ENCODE measurements at regions not wholly inside any gene's neighbourhood (a gene's known extent, or its start where the extent isn't known, plus 50 kb on each side); places are given as distances from the start of the nearest gene placed in this dataset.

GRCh38 chr18:24763765-24764513 lies 303.5 kb downstream of the HRH4 start:
- Histone ChIP-seq H3K27ac (ENCODE audit: low read depth, low read length) (no peak overlapping the region), H3K9me3 (ENCODE audit: control insufficient read depth, insufficient read depth, low read length) (0 out of 2 replicates have a peak, but pooled peaks cover 4% of the 10 kb centered on the region), H3K36me3 (ENCODE audit: control insufficient read depth, insufficient read depth, low read length) (no peaks in the 10 kb centered on the region), H3K4me3 (ENCODE audit: low read depth, low read length) (no peak overlapping the region), H3K9ac (ENCODE audit: low read depth, low read length) (no peak overlapping the region), H3K4me1 (ENCODE audit: control insufficient read depth, insufficient read depth, low read length) (no peaks in the 10 kb centered on the region), H3K27me3 (ENCODE audit: control insufficient read depth, insufficient read depth, low read length) (no peaks in the 10 kb centered on the region)

- H3K9me3 ChIP-seq (ENCODE audit: control insufficient read depth, insufficient read depth, low read length), result 0 out of 2 replicates have a peak, but pooled peaks cover 4% of the 10 kb centered on the region
- no peak overlapping the region for H3K4me3 ChIP-seq (ENCODE audit: low read depth, low read length)
- H3K27ac ChIP-seq (ENCODE audit: low read depth, low read length), result no peak overlapping the region
These were observed 304.3 kb downstream of the HRH4 start for GRCh38 chr18:24764766-24765165.

GRCh38 chr18:24766376-24766775 lies 305.9 kb downstream of the HRH4 start:
- Histone ChIP-seq H3K4me3 (ENCODE audit: low read depth, low read length) (no peak overlapping the region), H3K27ac (ENCODE audit: low read depth, low read length) (no peak overlapping the region), H3K27me3 (ENCODE audit: control insufficient read depth, insufficient read depth, low read length) (no peaks in the 10 kb centered on the region), H3K36me3 (ENCODE audit: control insufficient read depth, insufficient read depth, low read length) (no peaks in the 10 kb centered on the region), H3K9me3 (ENCODE audit: control insufficient read depth, insufficient read depth, low read length) (0 out of 2 replicates have a peak, but pooled peaks cover 4% of the 10 kb centered on the region), H3K4me1 (ENCODE audit: control insufficient read depth, insufficient read depth, low read length) (no peaks in the 10 kb centered on the region), H3K9ac (ENCODE audit: low read depth, low read length) (no peak overlapping the region)

More at GRCh38 chr18:24764766-24765165, 304.3 kb downstream of the HRH4 start:
- H3K9ac ChIP-seq (ENCODE audit: low read depth, low read length), result no peak overlapping the region
- H3K27me3 ChIP-seq (ENCODE audit: control insufficient read depth, insufficient read depth, low read length), result no peaks in the 10 kb centered on the region
- H3K36me3 ChIP-seq (ENCODE audit: control insufficient read depth, insufficient read depth, low read length), result no peaks in the 10 kb centered on the region
- H3K4me1 ChIP-seq (ENCODE audit: control insufficient read depth, insufficient read depth, low read length), result no peaks in the 10 kb centered on the region

GRCh38 chr18:24770311-24771024 lies 310.0 kb downstream of the HRH4 start:
- Histone ChIP-seq H3K27me3 (ENCODE audit: control insufficient read depth, insufficient read depth, low read length) (no peaks in the 10 kb centered on the region), H3K9ac (ENCODE audit: low read depth, low read length) (no peak overlapping the region), H3K36me3 (ENCODE audit: control insufficient read depth, insufficient read depth, low read length) (no peaks in the 10 kb centered on the region), H3K9me3 (ENCODE audit: control insufficient read depth, insufficient read depth, low read length) (no peaks in the 10 kb centered on the region), H3K4me3 (ENCODE audit: low read depth, low read length) (no peak overlapping the region), H3K27ac (ENCODE audit: low read depth, low read length) (no peak overlapping the region), H3K4me1 (ENCODE audit: control insufficient read depth, insufficient read depth, low read length) (no peaks in the 10 kb centered on the region)

- H3K9me3 ChIP-seq (ENCODE audit: control insufficient read depth, insufficient read depth, low read length), result no peaks in the 10 kb centered on the region
- H3K27ac ChIP-seq (ENCODE audit: low read depth, low read length), result no peak overlapping the region
These were observed 310.9 kb downstream of the HRH4 start for GRCh38 chr18:24771300-24771699.

GRCh38 chr18:24773101-24773500 lies 312.7 kb downstream of the HRH4 start:
- Histone ChIP-seq H3K4me1 (ENCODE audit: control insufficient read depth, insufficient read depth, low read length) (no peaks in the 10 kb centered on the region), H3K9ac (ENCODE audit: low read depth, low read length) (no peak overlapping the region), H3K9me3 (ENCODE audit: control insufficient read depth, insufficient read depth, low read length) (no peaks in the 10 kb centered on the region)

More at GRCh38 chr18:24771300-24771699, 310.9 kb downstream of the HRH4 start:
- no peaks in the 10 kb centered on the region for H3K36me3 ChIP-seq (ENCODE audit: control insufficient read depth, insufficient read depth, low read length)
- H3K9ac ChIP-seq (ENCODE audit: low read depth, low read length), result no peak overlapping the region
- H3K4me3 ChIP-seq (ENCODE audit: low read depth, low read length), result no peak overlapping the region
- H3K4me1 ChIP-seq (ENCODE audit: control insufficient read depth, insufficient read depth, low read length), result no peaks in the 10 kb centered on the region
- H3K27me3 ChIP-seq (ENCODE audit: control insufficient read depth, insufficient read depth, low read length), result no peaks in the 10 kb centered on the region

GRCh38 chr18:24776019-24776418 lies 315.6 kb downstream of the HRH4 start:
- Histone ChIP-seq H3K27me3 (ENCODE audit: control insufficient read depth, insufficient read depth, low read length) (no peaks in the 10 kb centered on the region), H3K4me3 (ENCODE audit: low read depth, low read length) (no peak overlapping the region), H3K36me3 (ENCODE audit: control insufficient read depth, insufficient read depth, low read length) (no peaks in the 10 kb centered on the region), H3K9me3 (ENCODE audit: control insufficient read depth, insufficient read depth, low read length) (no peaks in the 10 kb centered on the region), H3K27ac (ENCODE audit: low read depth, low read length) (no peak overlapping the region), H3K9ac (ENCODE audit: low read depth, low read length) (no peak overlapping the region), H3K4me1 (ENCODE audit: control insufficient read depth, insufficient read depth, low read length) (peaks cover 6% of the 10 kb centered on the region; the same call in 1 of the 2 replicates)

More at GRCh38 chr18:24773101-24773500, 312.7 kb downstream of the HRH4 start:
- Histone ChIP-seq H3K4me3 (ENCODE audit: low read depth, low read length) (no peak overlapping the region), H3K36me3 (ENCODE audit: control insufficient read depth, insufficient read depth, low read length) (no peaks in the 10 kb centered on the region), H3K27ac (ENCODE audit: low read depth, low read length) (no peak overlapping the region), H3K27me3 (ENCODE audit: control insufficient read depth, insufficient read depth, low read length) (no peaks in the 10 kb centered on the region)

GRCh38 chr18:24778810-24779418 lies 318.5 kb downstream of the HRH4 start:
- H3K27me3 ChIP-seq (ENCODE audit: control insufficient read depth, insufficient read depth, low read length), result no peaks in the 10 kb centered on the region
- H3K4me1 ChIP-seq (ENCODE audit: control insufficient read depth, insufficient read depth, low read length), result peaks cover 6% of the 10 kb centered on the region; the same call in 1 of the 2 replicates
- no peak overlapping the region for H3K4me3 ChIP-seq (ENCODE audit: low read depth, low read length)
- no peak overlapping the region for H3K27ac ChIP-seq (ENCODE audit: low read depth, low read length)
- H3K36me3 ChIP-seq (ENCODE audit: control insufficient read depth, insufficient read depth, low read length), result no peaks in the 10 kb centered on the region
- no peak overlapping the region for H3K9ac ChIP-seq (ENCODE audit: low read depth, low read length)
- no peaks in the 10 kb centered on the region for H3K9me3 ChIP-seq (ENCODE audit: control insufficient read depth, insufficient read depth, low read length)

GRCh38 chr18:24782566-24782965 lies 322.1 kb downstream of the HRH4 start:
- Histone ChIP-seq H3K27ac (ENCODE audit: low read depth, low read length) (no peak overlapping the region), H3K36me3 (ENCODE audit: control insufficient read depth, insufficient read depth, low read length) (no peaks in the 10 kb centered on the region), H3K9me3 (ENCODE audit: control insufficient read depth, insufficient read depth, low read length) (no peaks in the 10 kb centered on the region), H3K9ac (ENCODE audit: low read depth, low read length) (no peak overlapping the region), H3K4me1 (ENCODE audit: control insufficient read depth, insufficient read depth, low read length) (peaks cover 6% of the 10 kb centered on the region; the same call in 1 of the 2 replicates), H3K4me3 (ENCODE audit: low read depth, low read length) (no peak overlapping the region), H3K27me3 (ENCODE audit: control insufficient read depth, insufficient read depth, low read length) (no peaks in the 10 kb centered on the region)

GRCh38 chr18:24785019-24785418 lies 324.6 kb downstream of the HRH4 start:
- no peaks in the 10 kb centered on the region for H3K27me3 ChIP-seq (ENCODE audit: control insufficient read depth, insufficient read depth, low read length)
- no peaks in the 10 kb centered on the region for H3K4me1 ChIP-seq (ENCODE audit: control insufficient read depth, insufficient read depth, low read length)
- no peak overlapping the region for H3K4me3 ChIP-seq (ENCODE audit: low read depth, low read length)

GRCh38 chr18:24786027-24786426 lies 325.6 kb downstream of the HRH4 start:
- no peaks in the 10 kb centered on the region for H3K9me3 ChIP-seq (ENCODE audit: control insufficient read depth, insufficient read depth, low read length)
- no peaks in the 10 kb centered on the region for H3K36me3 ChIP-seq (ENCODE audit: control insufficient read depth, insufficient read depth, low read length)
- H3K27me3 ChIP-seq (ENCODE audit: control insufficient read depth, insufficient read depth, low read length), result no peaks in the 10 kb centered on the region
- H3K27ac ChIP-seq (ENCODE audit: low read depth, low read length), result no peak overlapping the region
- H3K4me1 ChIP-seq (ENCODE audit: control insufficient read depth, insufficient read depth, low read length), result 0 out of 2 replicates have a peak, but pooled peaks cover 5% of the 10 kb centered on the region
- H3K4me3 ChIP-seq (ENCODE audit: low read depth, low read length), result no peak overlapping the region
- no peak overlapping the region for H3K9ac ChIP-seq (ENCODE audit: low read depth, low read length)

More at GRCh38 chr18:24785019-24785418, 324.6 kb downstream of the HRH4 start:
- H3K9me3 ChIP-seq (ENCODE audit: control insufficient read depth, insufficient read depth, low read length), result no peaks in the 10 kb centered on the region
- H3K27ac ChIP-seq (ENCODE audit: low read depth, low read length), result no peak overlapping the region
- H3K36me3 ChIP-seq (ENCODE audit: control insufficient read depth, insufficient read depth, low read length), result no peaks in the 10 kb centered on the region
- H3K9ac ChIP-seq (ENCODE audit: low read depth, low read length), result no peak overlapping the region
